Testis (tissue), 2 donors: ENCODE measurements at regions not wholly inside any gene's neighbourhood (a gene's known extent, or its start where the extent isn't known, plus 50 kb on each side); places are given as distances from the start of the nearest gene placed in this dataset.

Experiments used
- POLR2A ChIP-seq: fragments of 450-650 bp; IDR thresholded peaks from one replicate; pipeline ENCODE4 v1.6.1; 2017; ENCODE audit warnings: antibody characterized with exemption, mild to moderate bottlenecking, moderate library complexity
- TF ChIP-seq, protein P1 (sequence below), 3 experiments: fragments of 450-650 bp in 2 of 3; fragments of 200-600 bp in 1 of 3; sonication (generic) in 1 of 3; IDR thresholded peaks; one replicate each; pipeline ENCODE4 v1.5.1; 2016 to 2019; ENCODE audit warnings: antibody characterized with exemption in 3 of 3, mild to moderate bottlenecking in 2 of 3, moderate library complexity in 1 of 3

DNA sequence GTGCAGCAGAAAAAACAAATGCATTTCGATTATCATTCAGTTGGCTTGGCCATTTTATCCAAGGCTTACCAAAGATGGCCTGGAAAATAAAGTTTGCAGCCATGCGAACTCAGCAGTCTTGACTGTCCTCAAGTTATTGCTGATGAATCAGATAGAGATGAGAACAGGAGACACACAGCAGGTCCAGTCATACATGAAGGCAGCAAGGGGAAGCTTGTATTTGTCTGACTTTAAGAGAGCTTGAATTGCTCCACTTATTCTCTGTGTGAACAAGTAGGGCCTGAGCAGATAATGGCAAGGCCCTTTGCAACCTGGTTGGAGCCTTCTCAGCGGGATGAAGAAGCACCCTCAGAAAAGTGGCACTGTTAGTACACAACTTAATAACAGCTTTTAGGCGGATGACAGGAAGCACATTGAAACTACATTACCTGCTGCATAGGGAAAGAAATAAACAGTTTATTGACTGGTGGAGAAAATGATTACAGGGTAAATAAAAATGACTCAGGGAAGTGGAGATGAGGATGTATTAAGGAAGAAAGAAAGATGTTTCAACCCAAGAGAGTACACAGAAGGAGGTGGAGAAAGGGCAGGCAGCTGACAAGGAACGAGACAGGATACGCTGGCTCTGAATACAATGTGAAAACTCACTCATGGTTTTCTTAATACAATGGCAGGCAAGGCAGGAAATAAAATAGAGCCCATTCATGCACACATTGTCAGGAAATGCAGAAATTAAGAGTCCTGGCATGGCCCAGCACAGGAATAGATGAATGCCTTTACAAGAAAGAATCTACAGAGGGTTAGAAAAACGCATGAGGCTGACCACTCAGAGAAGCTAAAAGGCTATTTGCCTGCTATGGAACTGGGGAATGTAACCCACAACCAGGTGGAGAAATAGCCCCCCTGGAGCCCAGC lies 128.4 kb downstream of the GALC start:
- TF ChIP-seq POLR2A, result no peak
- TF ChIP-seq, protein P1, sequence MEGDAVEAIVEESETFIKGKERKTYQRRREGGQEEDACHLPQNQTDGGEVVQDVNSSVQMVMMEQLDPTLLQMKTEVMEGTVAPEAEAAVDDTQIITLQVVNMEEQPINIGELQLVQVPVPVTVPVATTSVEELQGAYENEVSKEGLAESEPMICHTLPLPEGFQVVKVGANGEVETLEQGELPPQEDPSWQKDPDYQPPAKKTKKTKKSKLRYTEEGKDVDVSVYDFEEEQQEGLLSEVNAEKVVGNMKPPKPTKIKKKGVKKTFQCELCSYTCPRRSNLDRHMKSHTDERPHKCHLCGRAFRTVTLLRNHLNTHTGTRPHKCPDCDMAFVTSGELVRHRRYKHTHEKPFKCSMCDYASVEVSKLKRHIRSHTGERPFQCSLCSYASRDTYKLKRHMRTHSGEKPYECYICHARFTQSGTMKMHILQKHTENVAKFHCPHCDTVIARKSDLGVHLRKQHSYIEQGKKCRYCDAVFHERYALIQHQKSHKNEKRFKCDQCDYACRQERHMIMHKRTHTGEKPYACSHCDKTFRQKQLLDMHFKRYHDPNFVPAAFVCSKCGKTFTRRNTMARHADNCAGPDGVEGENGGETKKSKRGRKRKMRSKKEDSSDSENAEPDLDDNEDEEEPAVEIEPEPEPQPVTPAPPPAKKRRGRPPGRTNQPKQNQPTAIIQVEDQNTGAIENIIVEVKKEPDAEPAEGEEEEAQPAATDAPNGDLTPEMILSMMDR (IDR thresholded peaks at IDR 0.05), result no peak
